Caco-2 (cell line): ENCODE measurements at regions not wholly inside any gene's neighbourhood (a gene's known extent, or its start where the extent isn't known, plus 50 kb on each side); places are given as distances from the start of the nearest gene placed in this dataset.

Experiments used
- BruUV-seq: library from RNA; stranded (reverse); fragments of 400-500 nt; replicated peaks from 2 replicates; lab custom pipeline; 2021; lab: Mats Ljungman, UMichigan
- CTCF ChIA-PET: fragments of 300-600 bp; sonication (Branson Sonifier 250); formaldehyde crosslinking; loops from one replicate; lab custom pipeline; 2022; ENCODE audit warnings: antibody characterized with exemption; lab: Charles Lee
- POLR2A ChIA-PET: fragments of 300-600 bp; sonication (Branson Sonifier 250); formaldehyde crosslinking; loops from one replicate; lab custom pipeline; 2022; ENCODE audit warnings: antibody characterized with exemption; lab: Charles Lee
- DNase-seq, 2 experiments: peaks; one replicate each; pipeline versions ENCODE4 v3.0.0 to v3.0.0-alpha.2; 2020 to 2022
- H3K27me3 ChIP-seq: replicated peaks from 2 replicates; pipeline ENCODE4 v1.6.0; 2011; ENCODE audit warnings: low read length; ENCODE audit not compliant: control insufficient read depth, insufficient read depth
- H3K36me3 ChIP-seq: 2 replicates; pipeline ENCODE4 v1.5.1; 2011; ENCODE audit warnings: low read length; ENCODE audit not compliant: control insufficient read depth, insufficient read depth
- H3K4me1 ChIP-seq: fragments of 250-450 bp; sonication (Bioruptor Pico); 2 replicates; pipeline ENCODE4 v1.5.1; 2020; ENCODE audit warnings: mild to moderate bottlenecking
- H3K4me3 ChIP-seq: 2 replicates; pipeline ENCODE4 v1.5.1; 2011; ENCODE audit warnings: low read depth, mild to moderate bottlenecking, control low read depth, low read length
- H3K9me3 ChIP-seq: fragments of 250-450 bp; sonication (Bioruptor Pico); 2 replicates; pipeline ENCODE4 v1.5.1; 2020; ENCODE audit warnings: mild to moderate bottlenecking, moderate library complexity
- H3K27ac Mint-ChIP-seq: one replicate; pipeline ENCODE4 v1.8.0; 2022; ENCODE audit warnings: mixed read lengths; ENCODE audit not compliant: unreplicated experiment
- H3K27me3 Mint-ChIP-seq: one replicate; pipeline ENCODE4 v1.8.0; 2022; ENCODE audit warnings: mixed read lengths; ENCODE audit not compliant: insufficient read depth, unreplicated experiment
- H3K36me3 Mint-ChIP-seq: one replicate; pipeline ENCODE4 v1.8.0; 2022; ENCODE audit warnings: mild to moderate bottlenecking, mixed read lengths; ENCODE audit not compliant: insufficient read depth, unreplicated experiment
- H3K4me1 Mint-ChIP-seq: one replicate; pipeline ENCODE4 v1.8.0; 2022; ENCODE audit warnings: low read depth, mixed read lengths; ENCODE audit not compliant: unreplicated experiment
- H3K4me3 Mint-ChIP-seq: one replicate; pipeline ENCODE4 v1.8.0; 2022; ENCODE audit warnings: mild to moderate bottlenecking, moderate library complexity, mixed read lengths; ENCODE audit not compliant: unreplicated experiment
- H3K9me3 Mint-ChIP-seq: one replicate; pipeline ENCODE4 v1.8.0; 2022; ENCODE audit warnings: mixed read lengths; ENCODE audit not compliant: unreplicated experiment
- CTCF ChIP-seq, 2 experiments: fragments of 200-600 bp in 1 of 2; IDR thresholded peaks; 1 replicate in 1 of 2; 2 replicates in 1 of 2; pipeline versions ENCODE4 v1.5.1 to v1.8.0; 2011 to 2022; ENCODE audit warnings: antibody characterized with exemption in 1 of 2, control low read depth in 1 of 2, inconsistent platforms in 1 of 2, low read depth in 1 of 2, low read length in 1 of 2, mild to moderate bottlenecking in 1 of 2, moderate library complexity in 1 of 2; ENCODE audit not compliant: insufficient read depth in 1 of 2, severe bottlenecking in 1 of 2, unreplicated experiment in 1 of 2
- intact Hi-C: fragments of 100-400 bp; cut with micrococcal nuclease; formaldehyde crosslinking; loops from one replicate; pipeline ENCODE4 v1.10.0; 2022; ENCODE audit not compliant: unreplicated experiment

GRCh38 chr6:4383910-4384638 lies 248.7 kb upstream of the ECI2 start:
- BruUV-seq: no TSS peak
- ChIA-PET CTCF (no interaction called here), POLR2A (no interaction called here)
- no peaks in the 10 kb centered on the region for H3K4me1 Mint-ChIP-seq
- intact Hi-C loops: no loop called here
- H3K9me3 Mint-ChIP-seq: peaks cover 35% of the 10 kb centered on the region
- Histone ChIP-seq H3K36me3 (no peaks in the 10 kb centered on the region), H3K27me3 (0 out of 2 replicates have a peak, but pooled peaks cover 1% of the 10 kb centered on the region), H3K9me3 (peaks cover 12% of the 10 kb centered on the region), H3K4me3 (no peak overlapping the region), H3K4me1 (no peaks in the 10 kb centered on the region)
- peaks cover 8% of the 10 kb centered on the region for H3K27me3 Mint-ChIP-seq
- DNase-seq: no peak
- H3K27ac Mint-ChIP-seq: no peak overlapping the region
- TF ChIP-seq CTCF (IDR thresholded peaks at IDR 0.05; ENCODE audit: insufficient read depth in 1 of 2, low read depth in 1 of 2, low read length in 1 of 2, severe bottlenecking in 1 of 2, unreplicated experiment in 1 of 2): no peak
- no peak overlapping the region for H3K4me3 Mint-ChIP-seq
- no peaks in the 10 kb centered on the region for H3K36me3 Mint-ChIP-seq

GRCh38 chr6:4382362-4382853 lies 247.0 kb upstream of the ECI2 start:
- peaks cover 12% of the 10 kb centered on the region for H3K9me3 ChIP-seq
- H3K4me1 ChIP-seq: no peaks in the 10 kb centered on the region
- no peak for TF ChIP-seq CTCF (IDR thresholded peaks at IDR 0.05; ENCODE audit: insufficient read depth in 1 of 2, low read depth in 1 of 2, low read length in 1 of 2, severe bottlenecking in 1 of 2, unreplicated experiment in 1 of 2)
- H3K27me3 ChIP-seq: 0 out of 2 replicates have a peak, but pooled peaks cover 1% of the 10 kb centered on the region
- Mint-ChIP-seq H3K4me3 (no peak overlapping the region), H3K9me3 (peaks cover 35% of the 10 kb centered on the region), H3K27ac (no peak overlapping the region), H3K27me3 (peaks cover 11% of the 10 kb centered on the region), H3K4me1 (no peaks in the 10 kb centered on the region), H3K36me3 (no peaks in the 10 kb centered on the region)
- H3K36me3 ChIP-seq: no peaks in the 10 kb centered on the region
- intact Hi-C loops: no loop called here
- DNase-seq: no peak
- no TSS peak for BruUV-seq
- CTCF ChIA-PET: no interaction called here
- POLR2A ChIA-PET: no interaction called here
- no peak overlapping the region for H3K4me3 ChIP-seq

- TF ChIP-seq CTCF (IDR thresholded peaks at IDR 0.05; ENCODE audit: insufficient read depth in 1 of 2, low read depth in 1 of 2, low read length in 1 of 2, severe bottlenecking in 1 of 2, unreplicated experiment in 1 of 2): no peak
- intact Hi-C loops: no loop called here
- BruUV-seq: no TSS peak
- H3K27ac Mint-ChIP-seq: no peak overlapping the region
- ChIA-PET POLR2A (no interaction called here), CTCF (no interaction called here)
- no peak overlapping the region for H3K4me3 Mint-ChIP-seq
- DNase-seq: no peak
- H3K9me3 Mint-ChIP-seq: peaks cover 35% of the 10 kb centered on the region
- no peaks in the 10 kb centered on the region for H3K36me3 Mint-ChIP-seq
- Histone ChIP-seq H3K4me3 (no peak overlapping the region), H3K27me3 (0 out of 2 replicates have a peak, but pooled peaks cover 1% of the 10 kb centered on the region), H3K36me3 (no peaks in the 10 kb centered on the region), H3K9me3 (peaks cover 12% of the 10 kb centered on the region), H3K4me1 (no peaks in the 10 kb centered on the region)
- no peaks in the 10 kb centered on the region for H3K4me1 Mint-ChIP-seq
- H3K27me3 Mint-ChIP-seq: peaks cover 11% of the 10 kb centered on the region
Observed at GRCh38 chr6:4381381-4381780, 246.0 kb upstream of the ECI2 start.
